Gastroesophageal sphincter (tissue), 3 donors: ENCODE measurements at regions not wholly inside any gene's neighbourhood (a gene's known extent, or its start where the extent isn't known, plus 50 kb on each side); places are given as distances from the start of the nearest gene placed in this dataset.

Experiments used
- EP300 ChIP-seq: sonication (generic); formaldehyde crosslinking; IDR thresholded peaks from one replicate; pipeline ENCODE4 v1.6.1; 2017; ENCODE audit warnings: antibody characterized with exemption, mild to moderate bottlenecking
- POLR2A ChIP-seq, 2 donors: fragments of 450-650 bp; IDR thresholded peaks; one replicate each; pipeline ENCODE4 v1.6.1; 2017; ENCODE audit warnings: antibody characterized with exemption in 2 of 2, mild to moderate bottlenecking in 2 of 2, moderate library complexity in 1 of 2
- POLR2AphosphoS5 ChIP-seq: sonication (generic); formaldehyde crosslinking; IDR thresholded peaks from one replicate; pipeline ENCODE4 v1.6.1; 2017; ENCODE audit warnings: antibody characterized with exemption
- TF ChIP-seq, protein P1 (sequence below), 4 experiments: fragments of 200-600 bp in 2 of 4; fragments of 450-650 bp in 2 of 4; sonication (generic) in 1 of 4; IDR thresholded peaks; one replicate each; pipeline ENCODE4 v1.5.1; 2017 to 2019; ENCODE audit warnings: antibody characterized with exemption in 4 of 4, mild to moderate bottlenecking in 2 of 4, moderate library complexity in 2 of 4

DNA sequence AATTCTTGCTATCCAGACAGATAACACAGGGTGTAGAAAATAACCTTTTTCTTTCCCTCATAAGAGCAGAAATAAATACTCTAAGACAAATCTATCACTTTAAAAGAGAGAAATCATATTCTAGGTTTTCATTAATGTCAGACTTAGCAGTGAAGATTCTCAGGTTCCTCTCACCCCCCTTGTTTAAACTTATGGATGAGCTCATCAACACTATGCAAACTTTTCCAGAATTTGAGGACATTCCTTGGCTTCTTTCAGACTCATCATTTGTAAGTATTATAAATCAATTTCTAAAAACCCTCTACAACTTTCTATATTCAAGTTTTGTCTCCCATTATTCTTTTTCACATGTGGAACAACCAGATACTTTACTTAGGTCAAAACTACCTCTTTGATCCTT lies 374.9 kb upstream of the TRPC7 start:
- TF ChIP-seq, protein P1, sequence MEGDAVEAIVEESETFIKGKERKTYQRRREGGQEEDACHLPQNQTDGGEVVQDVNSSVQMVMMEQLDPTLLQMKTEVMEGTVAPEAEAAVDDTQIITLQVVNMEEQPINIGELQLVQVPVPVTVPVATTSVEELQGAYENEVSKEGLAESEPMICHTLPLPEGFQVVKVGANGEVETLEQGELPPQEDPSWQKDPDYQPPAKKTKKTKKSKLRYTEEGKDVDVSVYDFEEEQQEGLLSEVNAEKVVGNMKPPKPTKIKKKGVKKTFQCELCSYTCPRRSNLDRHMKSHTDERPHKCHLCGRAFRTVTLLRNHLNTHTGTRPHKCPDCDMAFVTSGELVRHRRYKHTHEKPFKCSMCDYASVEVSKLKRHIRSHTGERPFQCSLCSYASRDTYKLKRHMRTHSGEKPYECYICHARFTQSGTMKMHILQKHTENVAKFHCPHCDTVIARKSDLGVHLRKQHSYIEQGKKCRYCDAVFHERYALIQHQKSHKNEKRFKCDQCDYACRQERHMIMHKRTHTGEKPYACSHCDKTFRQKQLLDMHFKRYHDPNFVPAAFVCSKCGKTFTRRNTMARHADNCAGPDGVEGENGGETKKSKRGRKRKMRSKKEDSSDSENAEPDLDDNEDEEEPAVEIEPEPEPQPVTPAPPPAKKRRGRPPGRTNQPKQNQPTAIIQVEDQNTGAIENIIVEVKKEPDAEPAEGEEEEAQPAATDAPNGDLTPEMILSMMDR (IDR thresholded peaks at IDR 0.05): no peak
- TF ChIP-seq POLR2A (IDR thresholded peaks at IDR 0.05) (no peak), POLR2AphosphoS5 (no peak), EP300 (no peak)
